ENCODE measurements at regions not wholly inside any gene's neighbourhood (a gene's known extent, or its start where the extent isn't known, plus 50 kb on each side); places are given as distances from the start of the nearest gene placed in this dataset.

- peak overlapping the region; percentile 74 for H4K91ac ChIP-seq (ENCODE audit: insufficient read depth, low read depth, low read length)
- no peaks in the 10 kb centered on the region for H3K9me3 ChIP-seq (ENCODE audit: control insufficient read depth, insufficient read depth, low read length)
- peak overlapping the region; percentile 57; the same call in 1 of the 2 replicates for H3K56ac ChIP-seq (ENCODE audit: extremely low read depth, insufficient read depth, low read length)
- H2BK20ac ChIP-seq (ENCODE audit: low read depth, low read length), result peak overlapping the region; percentile 96
- intact Hi-C loops (cut with micrococcal nuclease) (no loop called here), dilution Hi-C loops (cut with HindIII; ENCODE audit: low sequenced_read_pairs, unreplicated experiment) (no loop called here), in situ Hi-C loops (cut with MboI; ENCODE audit: low sequenced_read_pairs) (loop anchor here (10.0 kb wide), 1 partner anchor 719 kb away; no protein-coding TSS in a partner anchor)
- H3K23ac ChIP-seq (ENCODE audit: low read depth, low read length), result peak overlapping the region; percentile 63; the same call in 1 of the 2 replicates
- peak overlapping the region; percentile 47; the same call in 1 of the 2 replicates for H3K4me2 ChIP-seq (ENCODE audit: low read depth, low read length)
- no peak overlapping the region for H4K5ac ChIP-seq (ENCODE audit: low read depth, low read length)
- H3K4me1 ChIP-seq (ENCODE audit: control insufficient read depth, insufficient read depth, low read length), result no peaks in the 10 kb centered on the region
- POLR2A ChIA-PET (ENCODE audit: unreplicated experiment), result no interaction called here
- no peak overlapping the region for H3K4me3 ChIP-seq (ENCODE audit: insufficient read depth, low read depth, low read length)
- peak overlapping the region; percentile 26; the same call in 1 of the 2 replicates for H3K18ac ChIP-seq (ENCODE audit: low read depth, low read length)
- BruUV-seq (replicated peaks), result no TSS peak
- no peaks in the 10 kb centered on the region for H3K36me3 ChIP-seq (ENCODE audit: control insufficient read depth, insufficient read depth, low read length)
- no peaks in the 10 kb centered on the region for H3K79me1 ChIP-seq (ENCODE audit: low read depth in 1 of 2, low read length in 2 of 2)
- CTCF ChIA-PET, result interaction anchor here (0.5 to 1.0 kb wide), 3 partner anchors 10 to 524 kb away, joined by 3 read pairs; no protein-coding TSS in a partner anchor
- no peak overlapping the region for H2AK5ac ChIP-seq (ENCODE audit: low read depth, low read length)
- H3K27me3 ChIP-seq (ENCODE audit: control insufficient read depth, insufficient read depth, low read length), result no peaks in the 10 kb centered on the region
- H3K27ac ChIP-seq (ENCODE audit: insufficient read depth, low read length), result no peak overlapping the region
- peak overlapping the region; percentile 5 to 47; a peak in 2 of 4 replicates for H4K8ac ChIP-seq (ENCODE audit: low read depth in 2 of 2, low read length in 2 of 2)
- H2AFZ ChIP-seq (replicated peaks; ENCODE audit: low read length, poor library complexity), result no peak overlapping the region
- no peaks in the 10 kb centered on the region for H4K20me1 ChIP-seq (ENCODE audit: insufficient read depth, low read length)
- ATAC-seq (ENCODE audit: low read depth) (peak; percentile 84), DNase-seq (peak; percentile 90)
- H2BK120ac ChIP-seq (ENCODE audit: low read depth, low read length), result peak overlapping the region; percentile 92
- peak; percentile 54 for TF ChIP-seq CEBPB (IDR thresholded peaks at IDR 0.05; ENCODE audit: low read depth, low read length)
- no peak for TF ChIP-seq NFE2L2 (IDR thresholded peaks at IDR 0.05; ENCODE audit: low read depth, low read length)
- TF ChIP-seq FOS (IDR thresholded peaks at IDR 0.05; ENCODE audit: low read depth, low read length), result peak; percentile 54; the same call in 1 of the 2 replicates
- TF ChIP-seq BHLHE40 (IDR thresholded peaks at IDR 0.05; ENCODE audit: low read depth, low read length), result no peak; the same call in 1 of the 2 replicates
- peak overlapping the region; percentile 86 for H2BK5ac ChIP-seq (ENCODE audit: low read depth, low read length, poor library complexity, severe bottlenecking)
- no peak overlapping the region for H3K9ac ChIP-seq (ENCODE audit: low read depth, low read length)
- H3K9me1 ChIP-seq (ENCODE audit: insufficient read depth, low read length), result peaks cover 5% of the 10 kb centered on the region; the same call in 1 of the 2 replicates
- no CpG with 5 or more reads among the region's 2 CpGs for WGBS, 2 experiments (ENCODE audit: extremely low coverage in 2 of 2, insufficient read length in 1 of 2)
- no peak overlapping the region for H2AK9ac ChIP-seq (replicated peaks; ENCODE audit: low read depth, low read length, poor library complexity)
- peak overlapping the region; percentile 64; the same call in 1 of the 2 replicates for H3K4ac ChIP-seq (ENCODE audit: low read depth, low read length)
- peak overlapping the region; percentile 72 for H3K14ac ChIP-seq (replicated peaks; ENCODE audit: low read depth, low read length)
- peak overlapping the region; percentile 83; the same call in 2 of the 3 replicates for H2BK15ac ChIP-seq (ENCODE audit: low read depth, low read length)
These were observed 268.2 kb upstream of the TCF4 start for GRCh38 chr18:55856229-55856628.

Data from IMR-90 (cell line).